C4-2B (cell line): ENCODE measurements at regions not wholly inside any gene's neighbourhood (a gene's known extent, or its start where the extent isn't known, plus 50 kb on each side); places are given as distances from the start of the nearest gene placed in this dataset.
"Not testable (repeated sequence)": the region's sequence is repeated elsewhere in the genome, so short reads cannot be mapped to it uniquely, and the experiment has no call there.

Experiments
- H3K27ac ChIP-seq: fragments of 450-650 bp; 2 replicates; pipeline ENCODE4 v1.5.1; 2017
- CTCF ChIP-seq: fragments of 450-650 bp; conservative IDR thresholded peaks from 2 replicates; pipeline ENCODE4 v1.5.1; 2017; ENCODE audit warnings: mild to moderate bottlenecking
- ZFX ChIP-seq: fragments of 450-650 bp; IDR thresholded peaks from 2 replicates; pipeline ENCODE4 v1.6.1; 2017

GRCh38 chr3:89533275-89533674 lies 425.9 kb downstream of the EPHA3 start:
- TF ChIP-seq ZFX: no peak
- TF ChIP-seq CTCF: no peak
- H3K27ac ChIP-seq: no peak overlapping the region

- H3K27ac ChIP-seq: not testable (repeated sequence)
Observed at GRCh38 chr3:89554587-89554986, 447.2 kb downstream of the EPHA3 start.

GRCh38 chr3:89558711-89559110 lies 451.3 kb downstream of the EPHA3 start:
- no peak for TF ChIP-seq CTCF
- no peak for TF ChIP-seq ZFX
- no peak overlapping the region for H3K27ac ChIP-seq

- no peak overlapping the region for H3K27ac ChIP-seq
- TF ChIP-seq CTCF: no peak
- no peak for TF ChIP-seq ZFX
Observed at GRCh38 chr3:89560568-89560967, 453.1 kb downstream of the EPHA3 start.

- TF ChIP-seq CTCF (peak; percentile 27), ZFX (no peak)
- H3K27ac ChIP-seq: no peak overlapping the region
Observed at GRCh38 chr3:89562373-89562772, 455.0 kb downstream of the EPHA3 start.

- H3K27ac ChIP-seq: no peak overlapping the region
Observed at GRCh38 chr3:89565098-89565497, 457.7 kb downstream of the EPHA3 start.

GRCh38 chr3:89570465-89570864 lies 463.0 kb downstream of the EPHA3 start:
- TF ChIP-seq ZFX (no peak), CTCF (no peak)
- no peak overlapping the region for H3K27ac ChIP-seq

More at GRCh38 chr3:89565098-89565497, 457.7 kb downstream of the EPHA3 start:
- TF ChIP-seq CTCF: no peak
- TF ChIP-seq ZFX: no peak

- H3K27ac ChIP-seq: no peak overlapping the region
- TF ChIP-seq ZFX (no peak), CTCF (no peak)
Observed at GRCh38 chr3:89571298-89571697, 463.9 kb downstream of the EPHA3 start.
